ENCODE measurements at regions not wholly inside any gene's neighbourhood (a gene's known extent, or its start where the extent isn't known, plus 50 kb on each side); places are given as distances from the start of the nearest gene placed in this dataset.

GRCh38 chr9:13054389-13054788, 225.1 kb downstream of the MPDZ start:
- no peak for TF ChIP-seq CTCF (IDR thresholded peaks at IDR 0.05)
- no peak for TF ChIP-seq EZH2 (IDR thresholded peaks at IDR 0.05)
- no peak for TF ChIP-seq EZH2phosphoT487 (IDR thresholded peaks at IDR 0.05)
